ENCODE measurements at regions not wholly inside any gene's neighbourhood (a gene's known extent, or its start where the extent isn't known, plus 50 kb on each side); places are given as distances from the start of the nearest gene placed in this dataset.

- no peak for DNase-seq
Observed at GRCh38 chr2:18464913-18465312, 95.5 kb downstream of the RDH14 start.

- DNase-seq: no peak
Observed at GRCh38 chr2:18456026-18456425, 104.4 kb downstream of the RDH14 start.

- DNase-seq: no peak
Observed at GRCh38 chr2:18455236-18455862, 105.1 kb downstream of the RDH14 start.

GRCh38 chr2:18454692-18455235, 105.7 kb downstream of the RDH14 start:
- no peak for DNase-seq

GRCh38 chr2:18446715-18447114, 113.7 kb downstream of the RDH14 start:
- no peak for DNase-seq

GRCh38 chr2:18445433-18446320, 114.8 kb downstream of the RDH14 start:
- no peak for DNase-seq

GRCh38 chr2:18444806-18445205, 115.6 kb downstream of the RDH14 start:
- DNase-seq: no peak

- no peak for DNase-seq
Observed at GRCh38 chr2:18441583-18441982, 118.9 kb downstream of the RDH14 start.

GRCh38 chr2:18440777-18441176, 119.7 kb downstream of the RDH14 start:
- no peak for DNase-seq

GRCh38 chr2:18440141-18440661, 120.3 kb downstream of the RDH14 start:
- no peak for DNase-seq

- no peak for DNase-seq
Observed at GRCh38 chr2:18439716-18440115, 120.7 kb downstream of the RDH14 start.

- DNase-seq: no peak
Observed at GRCh38 chr2:18437909-18438308, 122.5 kb downstream of the RDH14 start.

- DNase-seq: no peak
Observed at GRCh38 chr2:18436503-18437005, 123.9 kb downstream of the RDH14 start.

- DNase-seq: peak; percentile 27 to 58 (median 49)
Observed at GRCh38 chr2:18435426-18436037, 124.9 kb downstream of the RDH14 start.

GRCh38 chr2:18433872-18434271, 126.6 kb downstream of the RDH14 start:
- DNase-seq: no peak

- DNase-seq: no peak
Observed at GRCh38 chr2:18432999-18433398, 127.5 kb downstream of the RDH14 start.

- no peak for DNase-seq
Observed at GRCh38 chr2:18430996-18431748, 129.3 kb downstream of the RDH14 start.

GRCh38 chr2:18428516-18428915, 131.9 kb downstream of the RDH14 start:
- no peak for DNase-seq

- no peak for DNase-seq
Observed at GRCh38 chr2:18427762-18428161, 132.7 kb downstream of the RDH14 start.

- DNase-seq: no peak
Observed at GRCh38 chr2:18426174-18426573, 134.3 kb downstream of the RDH14 start.

- no peak for DNase-seq
Observed at GRCh38 chr2:18425210-18425703, 135.2 kb downstream of the RDH14 start.

- no peak for DNase-seq
Observed at GRCh38 chr2:18423636-18424035, 136.8 kb downstream of the RDH14 start.

Measured in suppressor macrophage (primary cell).